ENCODE measurements at regions not wholly inside any gene's neighbourhood (a gene's known extent, or its start where the extent isn't known, plus 50 kb on each side); places are given as distances from the start of the nearest gene placed in this dataset.

- TF ChIP-seq, protein P1, sequence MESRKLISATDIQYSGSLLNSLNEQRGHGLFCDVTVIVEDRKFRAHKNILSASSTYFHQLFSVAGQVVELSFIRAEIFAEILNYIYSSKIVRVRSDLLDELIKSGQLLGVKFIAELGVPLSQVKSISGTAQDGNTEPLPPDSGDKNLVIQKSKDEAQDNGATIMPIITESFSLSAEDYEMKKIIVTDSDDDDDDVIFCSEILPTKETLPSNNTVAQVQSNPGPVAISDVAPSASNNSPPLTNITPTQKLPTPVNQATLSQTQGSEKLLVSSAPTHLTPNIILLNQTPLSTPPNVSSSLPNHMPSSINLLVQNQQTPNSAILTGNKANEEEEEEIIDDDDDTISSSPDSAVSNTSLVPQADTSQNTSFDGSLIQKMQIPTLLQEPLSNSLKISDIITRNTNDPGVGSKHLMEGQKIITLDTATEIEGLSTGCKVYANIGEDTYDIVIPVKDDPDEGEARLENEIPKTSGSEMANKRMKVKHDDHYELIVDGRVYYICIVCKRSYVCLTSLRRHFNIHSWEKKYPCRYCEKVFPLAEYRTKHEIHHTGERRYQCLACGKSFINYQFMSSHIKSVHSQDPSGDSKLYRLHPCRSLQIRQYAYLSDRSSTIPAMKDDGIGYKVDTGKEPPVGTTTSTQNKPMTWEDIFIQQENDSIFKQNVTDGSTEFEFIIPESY (IDR thresholded peaks at IDR 0.05) = no peak
- no peak for TF ChIP-seq BACH1 (IDR thresholded peaks at IDR 0.05; ENCODE audit: borderline replicate concordance)
- TF ChIP-seq NBN (IDR thresholded peaks at IDR 0.05) = no peak
- no peak for TF ChIP-seq MTA2 (IDR thresholded peaks at IDR 0.05; ENCODE audit: low read depth)
- TF ChIP-seq ZNF384 (IDR thresholded peaks at IDR 0.05; ENCODE audit: borderline replicate concordance, low read depth, low read length) = no peak
- no peak for TF ChIP-seq PML (IDR thresholded peaks at IDR 0.05; ENCODE audit: low read length)
- no peak for TF ChIP-seq NKRF (conservative IDR thresholded peaks at IDR 0.05)
- TF ChIP-seq PAX5 (IDR thresholded peaks at IDR 0.05; ENCODE audit: borderline replicate concordance, low read depth, low read length) = no peak
- CTCF ChIA-PET = no interaction called here
- RAD21 ChIA-PET (ENCODE audit: unreplicated experiment) = no interaction called here
- no peaks in the 10 kb centered on the region for H3K36me3 ChIP-seq (ENCODE audit: control insufficient read depth in 2 of 2, insufficient read depth in 2 of 2, low read length in 1 of 2)
- in situ Hi-C loops (cut with MboI) (no loop called here), intact Hi-C loops (cut with micrococcal nuclease; ENCODE audit: unreplicated experiment) (no loop called here)
- no peak for ATAC-seq
- H3K9me3 ChIP-seq (replicated peaks; ENCODE audit: control insufficient read depth, insufficient read depth, low read length) = no peaks in the 10 kb centered on the region
- no peak overlapping the region for H3K4me2 ChIP-seq (ENCODE audit: control insufficient read depth, insufficient read depth)
- no peak overlapping the region for H2AFZ ChIP-seq (ENCODE audit: control insufficient read depth, low read depth, low read length)
- H3K4me1 ChIP-seq (ENCODE audit: control insufficient read depth, insufficient read depth, low read length) = no peaks in the 10 kb centered on the region
- no peaks in the 10 kb centered on the region for H3K79me2 ChIP-seq (ENCODE audit: control insufficient read depth, insufficient read depth, low read length)
- DNase-seq (ENCODE audit: low read depth, low spot score) = no peak
- FAIRE-seq = no peak
- no peak overlapping the region for H3K27ac ChIP-seq (ENCODE audit: control insufficient read depth, insufficient read depth)
- SMC1A ChIA-PET (ENCODE audit: uncharacterized antibody, unreplicated experiment) = interaction anchor here (0.9 kb wide), 1 partner anchor 22 kb away, joined by 3 read pairs; no protein-coding TSS in a partner anchor
- no TSS peak for BruUV-seq (replicated peaks)
- WGBS (ENCODE audit: insufficient coverage, insufficient replicate concordance, low lambda C conversion rate, missing lambda C conversion rate) = 20% methylated on average over 4 of the region's 4 CpGs
- H3K4me3 ChIP-seq = no peak overlapping the region
- H4K20me1 ChIP-seq (ENCODE audit: control insufficient read depth, insufficient read depth) = no peaks in the 10 kb centered on the region
- no peak overlapping the region for H3K9ac ChIP-seq (ENCODE audit: control insufficient read depth, insufficient read depth, low read length)
- no peaks in the 10 kb centered on the region for H3K27me3 ChIP-seq (replicated peaks in 1 of 2; ENCODE audit: control insufficient read depth in 2 of 2, insufficient read depth in 2 of 2, low read length in 1 of 2)
- POLR2A ChIA-PET = no interaction called here
Measured at GRCh38 chr9:79913867-79914266, 342.1 kb downstream of the TLE4 start.

All from GM12878 (cell line).